ENCODE measurements at regions not wholly inside any gene's neighbourhood (a gene's known extent, or its start where the extent isn't known, plus 50 kb on each side); places are given as distances from the start of the nearest gene placed in this dataset.
"Not testable (repeated sequence)": the region's sequence is repeated elsewhere in the genome, so short reads cannot be mapped to it uniquely, and the experiment has no call there.

DNA sequence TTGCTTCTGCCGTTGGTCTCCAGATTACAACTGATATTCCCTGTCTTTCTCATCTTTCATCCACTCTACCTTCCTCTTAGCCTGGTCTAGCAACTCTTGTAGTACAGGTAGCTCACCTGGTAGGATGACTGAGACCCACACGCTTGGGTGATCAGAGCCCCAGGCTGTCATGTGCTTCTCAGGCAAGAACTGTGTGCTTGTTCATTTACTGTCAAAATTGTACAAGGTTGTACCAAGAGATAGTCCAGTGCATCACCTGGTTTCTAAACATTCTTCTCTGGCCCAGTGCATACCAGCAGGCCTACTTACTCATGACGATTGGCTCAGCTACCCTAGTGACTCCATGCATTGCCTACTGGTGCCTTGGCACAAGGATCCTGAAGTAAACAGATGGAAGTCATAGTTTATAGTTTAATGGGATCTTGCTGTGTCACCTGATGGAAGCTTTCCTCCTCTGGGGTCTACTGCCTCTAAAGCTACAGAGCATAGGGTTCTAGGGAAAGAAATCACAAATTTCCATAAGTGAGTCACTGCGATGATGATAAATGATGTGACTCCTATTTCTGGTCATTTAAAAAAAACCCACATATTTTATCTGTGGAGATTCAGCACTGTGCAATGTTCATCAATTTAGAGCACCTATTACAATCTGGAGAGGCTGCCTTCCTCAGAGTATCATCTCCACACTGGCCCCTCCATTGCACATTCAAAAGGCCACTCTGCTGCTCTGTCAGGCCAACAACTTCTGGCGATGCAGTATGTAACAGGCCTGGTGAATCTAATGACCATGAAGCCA lies 481.8 kb upstream of the MEIS1 start:
- DNase-seq (ENCODE audit: low spot score), result no peak

DNA sequence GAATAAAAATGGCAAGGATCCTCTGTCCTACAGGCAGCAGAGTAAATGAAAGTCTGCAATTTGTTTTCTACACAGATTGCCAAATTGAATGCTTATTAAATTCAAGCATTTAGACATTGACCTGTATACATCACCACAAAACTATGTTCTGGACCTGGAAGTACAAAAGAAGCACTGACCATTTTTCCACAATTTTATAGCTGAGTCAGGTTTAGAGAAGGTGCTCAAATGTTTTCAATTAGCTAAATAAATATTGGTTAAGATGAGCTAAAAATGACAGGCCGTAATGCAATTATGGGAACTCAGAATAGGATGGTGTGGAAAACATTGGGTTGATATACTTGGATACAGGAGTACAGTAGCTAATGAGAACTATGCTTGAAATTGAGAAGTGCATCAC lies 490.7 kb upstream of the MEIS1 start:
- DNase-seq (ENCODE audit: low spot score), result no peak

DNA sequence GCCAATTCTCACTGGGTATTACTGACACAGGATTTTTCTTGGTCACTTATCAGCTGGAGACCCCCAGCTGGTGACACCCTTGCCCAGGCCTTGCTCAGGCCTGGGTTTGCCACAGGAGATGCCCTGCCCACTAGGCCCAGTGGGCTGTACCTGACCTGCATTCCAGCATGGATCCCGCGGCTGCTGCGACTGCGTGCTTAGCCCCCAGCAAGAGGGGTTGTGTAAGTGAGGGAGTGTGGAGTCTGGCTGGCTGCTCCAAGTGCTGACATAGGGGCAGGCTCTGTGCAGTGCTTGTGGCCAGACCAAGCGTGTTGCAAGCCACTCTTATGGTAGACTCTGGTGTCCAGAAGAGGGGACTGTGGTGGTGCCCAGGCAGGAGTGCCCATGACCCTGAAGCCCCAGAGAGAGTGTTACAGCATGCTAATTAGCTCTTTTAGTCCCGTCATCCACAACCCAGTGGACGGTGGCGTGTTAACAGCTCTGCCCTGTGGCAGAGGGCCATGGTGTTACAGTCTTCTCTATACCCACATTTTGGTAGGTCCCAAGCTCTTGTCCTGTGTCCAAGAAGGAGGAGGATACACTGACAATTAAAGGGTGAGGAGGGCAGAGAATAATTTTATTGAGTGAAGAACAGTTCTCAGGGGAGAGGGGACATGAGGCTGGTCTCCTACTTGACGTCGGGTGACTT lies 491.7 kb upstream of the MEIS1 start:
- DNase-seq (ENCODE audit: low spot score), result no peak

DNA sequence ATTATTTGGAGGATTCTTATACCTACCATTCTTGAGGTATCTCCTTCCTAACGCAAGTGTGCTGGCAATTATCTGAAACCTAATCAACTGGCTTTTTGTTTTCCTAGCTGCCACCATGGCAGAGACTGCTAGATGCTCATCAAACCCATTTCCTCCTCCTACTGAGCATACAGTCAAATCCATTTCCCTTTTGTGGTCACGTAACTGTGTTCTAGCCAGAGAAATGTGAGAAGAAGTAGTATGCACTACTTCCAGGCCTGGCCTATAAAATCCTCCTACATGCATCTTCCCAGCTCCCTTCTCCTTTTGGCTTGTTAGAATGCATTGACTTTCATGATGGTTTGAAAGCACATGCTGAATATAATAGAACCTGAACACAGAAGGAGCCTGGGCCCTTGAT lies 494.1 kb upstream of the MEIS1 start:
- DNase-seq (ENCODE audit: low spot score), result no peak

DNA sequence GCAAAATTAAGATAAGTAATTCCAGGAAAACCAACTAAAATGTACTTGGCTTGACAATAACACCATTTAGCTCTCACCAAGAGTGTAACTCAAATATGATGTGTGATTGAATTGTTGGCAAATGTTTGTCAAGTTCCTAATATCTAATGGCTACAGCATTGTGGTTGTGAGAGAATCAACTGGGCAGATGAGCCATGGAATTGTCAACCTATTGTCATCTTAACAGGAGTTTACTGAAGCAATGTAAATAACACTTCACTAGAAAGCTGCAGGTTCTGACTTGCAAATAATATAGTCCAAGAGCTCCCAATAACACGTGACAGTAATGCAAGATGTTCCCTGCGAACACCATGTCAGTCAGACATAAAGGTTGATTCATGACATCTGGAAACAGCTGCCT lies 495.2 kb upstream of the MEIS1 start:
- DNase-seq (ENCODE audit: low spot score), result no peak

DNA sequence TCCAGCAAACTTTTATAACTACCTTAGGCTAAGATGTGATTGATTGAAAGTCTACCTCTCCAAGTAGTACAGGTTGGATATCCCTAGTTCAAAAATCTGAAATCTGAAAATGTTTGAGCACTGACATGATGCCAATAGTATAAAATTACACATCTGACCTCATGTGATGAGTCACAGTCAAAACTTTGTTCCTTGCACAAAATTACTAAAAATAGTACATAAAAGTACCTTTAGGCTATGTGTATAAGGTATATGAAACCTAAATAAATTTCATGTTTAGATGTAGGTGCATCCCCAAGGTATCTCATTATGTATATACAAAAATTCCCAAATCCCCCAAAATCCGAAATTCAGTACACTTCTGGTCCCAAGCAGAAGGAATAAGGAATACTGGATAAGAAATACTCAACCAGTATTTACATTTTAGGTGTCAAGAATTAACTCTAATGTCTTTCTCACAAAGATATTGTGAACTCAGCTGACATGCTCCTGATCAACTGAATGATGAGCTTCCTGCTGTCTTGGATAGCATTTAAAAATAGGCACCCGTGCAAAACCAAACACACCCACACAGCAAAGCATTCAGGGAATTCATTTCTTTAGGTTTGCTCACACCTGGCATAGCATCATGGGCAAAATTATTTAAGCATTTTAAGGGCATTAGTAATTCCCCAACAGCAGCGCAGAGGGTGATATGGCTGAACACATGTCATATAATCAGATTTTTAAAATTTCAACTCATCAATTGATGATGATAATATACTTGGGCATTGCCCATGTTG lies 497.4 kb upstream of the MEIS1 start:
- DNase-seq (ENCODE audit: low spot score), result no peak

DNA sequence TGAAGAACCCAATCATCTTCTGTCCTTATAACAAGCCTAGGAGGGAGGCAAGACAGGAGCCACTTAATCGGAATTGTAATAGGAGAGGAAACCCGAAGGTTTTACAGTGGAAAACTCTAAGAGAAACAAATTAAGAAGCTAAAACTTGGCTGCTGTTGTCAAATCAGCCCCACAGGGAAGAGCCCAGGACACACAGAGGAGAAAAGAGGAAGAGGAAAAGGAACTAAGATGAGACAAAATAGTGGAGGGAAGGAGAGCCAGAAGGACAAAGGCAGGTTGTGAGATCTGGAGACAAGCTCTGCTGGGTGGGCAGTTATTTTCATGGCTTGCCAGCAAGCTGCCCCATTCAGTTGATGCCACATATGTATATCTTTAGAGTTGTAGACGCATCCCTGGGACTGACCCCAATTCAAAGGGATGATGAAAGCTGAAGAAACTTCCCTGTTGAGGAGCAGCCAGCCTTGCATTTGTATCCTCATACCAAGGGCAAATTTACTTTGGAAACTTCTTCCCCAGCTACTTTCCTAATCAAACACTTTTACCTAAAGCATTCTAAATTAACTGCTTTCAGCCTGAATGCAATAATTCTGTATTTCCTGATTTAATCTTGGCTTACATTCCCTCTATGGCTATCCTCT lies 499.8 kb upstream of the MEIS1 start:
- no peak for DNase-seq (ENCODE audit: low spot score)

DNA sequence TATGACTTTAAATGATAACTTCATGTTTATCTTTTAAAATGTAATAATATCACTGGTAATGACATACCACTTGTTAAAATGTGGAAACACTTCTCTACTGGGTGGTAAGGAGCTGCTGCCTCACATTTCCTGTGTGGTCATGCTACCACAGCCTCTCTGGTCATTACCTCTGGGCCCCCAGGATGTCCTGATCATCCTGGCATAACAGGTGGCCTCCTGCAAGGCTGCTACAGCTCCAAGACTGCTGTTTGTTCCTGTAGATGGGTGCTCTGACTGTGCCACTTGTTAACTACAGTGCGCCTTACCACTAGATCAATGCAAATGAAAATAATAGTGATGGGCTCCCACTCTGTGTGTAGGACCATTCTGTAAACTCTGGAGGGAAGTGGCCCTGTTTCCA lies 500.2 kb upstream of the SPRED2 start:
- no peak for DNase-seq (ENCODE audit: low spot score)

DNA sequence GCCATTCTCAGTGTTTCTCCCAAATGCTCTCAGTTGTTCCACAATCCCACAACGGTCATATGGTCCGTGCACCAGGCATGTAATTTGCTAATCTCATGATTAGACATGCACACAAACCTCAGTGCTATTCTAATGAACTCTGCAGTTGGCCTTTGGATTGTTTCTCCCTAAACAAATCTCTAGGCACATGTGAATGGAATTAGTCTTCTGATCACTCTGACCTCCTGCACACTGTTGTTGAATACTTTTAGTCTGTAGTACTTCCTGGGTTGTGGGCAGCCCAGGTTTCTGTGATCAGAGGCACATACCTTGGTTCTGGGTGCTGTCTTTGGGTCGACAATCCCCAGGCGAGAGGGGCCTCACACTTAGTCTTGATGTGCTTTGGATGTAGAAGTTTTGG lies 498.7 kb upstream of the SPRED2 start:
- DNase-seq (ENCODE audit: low spot score), result no peak

DNA sequence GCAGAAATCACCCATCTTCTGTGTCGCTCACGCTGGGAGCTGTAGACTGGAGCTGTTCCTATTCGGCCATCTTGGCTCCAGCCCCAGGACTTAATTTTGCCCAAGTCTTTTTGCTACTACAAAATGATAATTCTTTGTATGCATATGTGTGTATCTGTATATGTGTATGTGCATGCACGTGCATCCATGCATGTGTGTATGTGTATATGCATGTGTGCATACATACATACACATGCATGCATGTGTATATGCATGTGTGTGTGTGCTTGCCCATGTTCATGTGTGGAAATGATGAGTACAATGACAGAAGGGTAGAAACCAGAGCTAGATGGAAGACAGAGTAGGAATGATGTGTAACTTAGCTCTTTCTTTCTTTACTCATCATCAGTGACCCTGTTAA lies 497.9 kb upstream of the SPRED2 start:
- DNase-seq (ENCODE audit: low spot score), result no peak

DNA sequence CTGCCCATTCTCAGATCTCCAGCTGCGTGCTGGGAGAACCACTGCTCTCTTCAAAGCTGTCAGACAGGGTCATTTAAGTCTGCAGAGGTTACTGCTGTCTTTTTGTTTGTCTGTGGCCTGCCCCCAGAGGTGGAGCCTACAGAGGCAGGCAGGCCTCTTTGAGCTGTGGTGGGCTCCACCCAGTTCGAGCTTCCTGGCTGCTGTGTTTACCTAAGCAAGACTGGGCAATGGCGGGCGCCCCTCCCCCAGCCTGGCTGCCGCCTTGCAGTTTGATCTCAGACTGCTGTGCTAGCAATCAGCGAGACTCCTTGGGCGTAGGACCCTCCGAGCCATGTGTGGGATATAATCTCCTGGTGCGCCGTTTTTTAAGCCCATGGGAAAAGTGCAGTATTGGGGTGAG lies 497.3 kb upstream of the SPRED2 start:
- not testable (repeated sequence) for DNase-seq (ENCODE audit: low spot score)

DNA sequence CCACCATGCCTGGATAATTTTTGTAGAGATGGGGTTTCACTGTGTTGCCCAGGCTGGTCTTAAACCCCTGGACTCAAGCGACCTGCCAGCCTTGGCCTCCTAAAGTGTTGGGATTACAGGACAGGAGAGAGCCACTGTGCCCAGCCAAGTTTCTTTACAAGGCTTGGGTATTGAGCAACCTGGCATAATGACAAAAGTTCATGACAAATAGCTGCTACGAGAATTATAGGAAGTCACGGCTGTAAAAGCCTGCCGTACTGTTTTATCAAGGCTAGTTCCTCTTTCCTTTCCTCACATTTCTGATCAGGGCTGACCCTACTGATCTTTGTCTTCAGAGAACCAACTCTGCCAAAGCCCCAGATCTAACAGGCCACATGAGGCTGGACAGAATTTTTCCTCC lies 490.4 kb upstream of the SPRED2 start:
- DNase-seq (ENCODE audit: low spot score), result no peak

DNA sequence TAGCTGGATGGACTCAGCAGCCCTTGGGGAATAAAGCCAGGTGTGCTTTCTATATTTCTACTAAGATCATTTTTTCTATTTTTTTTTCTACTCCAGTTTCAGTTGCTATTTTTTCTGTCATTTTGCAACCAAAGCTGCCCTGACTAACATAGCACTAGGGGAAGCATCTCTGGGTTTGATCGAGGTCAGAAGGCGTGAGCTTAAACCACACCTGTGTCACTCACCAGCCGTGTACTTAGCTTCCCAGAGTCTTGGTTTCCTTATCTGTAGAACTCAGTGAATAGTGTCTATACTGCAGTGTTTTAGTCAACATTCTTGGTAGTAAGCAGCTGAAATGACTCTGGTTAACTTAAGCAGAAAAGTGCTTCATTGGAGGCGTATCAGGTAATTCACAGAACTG lies 489.6 kb upstream of the SPRED2 start:
- no peak for DNase-seq (ENCODE audit: low spot score)

DNA sequence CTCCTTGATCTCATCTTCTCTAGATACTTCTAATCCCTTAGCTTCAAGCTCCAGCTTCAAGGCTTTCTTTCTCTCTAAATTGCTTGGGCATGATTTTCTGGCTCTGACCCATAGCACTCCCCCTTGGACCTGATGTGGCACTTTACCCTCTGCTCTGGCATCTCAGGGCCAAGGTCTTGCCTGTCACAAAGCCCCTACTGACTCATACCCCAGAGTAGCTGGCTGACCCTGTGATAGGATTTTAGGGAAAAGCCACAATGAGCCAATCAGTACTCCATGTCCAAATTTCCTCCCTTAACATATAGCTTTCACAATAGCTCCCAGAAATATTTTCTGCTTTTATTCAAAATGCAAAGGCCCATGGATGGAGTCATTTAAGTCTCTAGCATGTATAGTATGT lies 488.7 kb upstream of the SPRED2 start:
- DNase-seq (ENCODE audit: low spot score), result no peak

DNA sequence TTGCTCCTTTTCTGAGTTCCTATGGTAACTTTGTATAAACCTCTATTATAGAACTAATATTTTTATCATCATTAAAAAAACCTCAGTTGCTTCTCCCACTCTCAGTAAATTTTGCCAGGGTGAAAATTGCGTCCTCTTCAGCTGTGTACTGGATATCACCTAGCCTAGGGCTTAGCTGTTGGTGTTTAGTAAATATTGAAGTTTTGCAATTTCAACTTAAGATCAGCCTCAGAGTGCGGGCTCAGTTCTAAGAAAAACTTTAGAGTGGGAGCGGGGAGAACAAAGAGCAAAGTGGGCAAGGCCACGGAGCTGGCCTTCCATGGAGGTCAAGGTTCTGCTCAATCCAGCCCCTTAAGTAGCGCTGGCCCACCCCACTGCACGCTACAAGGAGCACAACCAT lies 488.3 kb upstream of the SPRED2 start:
- DNase-seq (ENCODE audit: low spot score), result no peak

DNA sequence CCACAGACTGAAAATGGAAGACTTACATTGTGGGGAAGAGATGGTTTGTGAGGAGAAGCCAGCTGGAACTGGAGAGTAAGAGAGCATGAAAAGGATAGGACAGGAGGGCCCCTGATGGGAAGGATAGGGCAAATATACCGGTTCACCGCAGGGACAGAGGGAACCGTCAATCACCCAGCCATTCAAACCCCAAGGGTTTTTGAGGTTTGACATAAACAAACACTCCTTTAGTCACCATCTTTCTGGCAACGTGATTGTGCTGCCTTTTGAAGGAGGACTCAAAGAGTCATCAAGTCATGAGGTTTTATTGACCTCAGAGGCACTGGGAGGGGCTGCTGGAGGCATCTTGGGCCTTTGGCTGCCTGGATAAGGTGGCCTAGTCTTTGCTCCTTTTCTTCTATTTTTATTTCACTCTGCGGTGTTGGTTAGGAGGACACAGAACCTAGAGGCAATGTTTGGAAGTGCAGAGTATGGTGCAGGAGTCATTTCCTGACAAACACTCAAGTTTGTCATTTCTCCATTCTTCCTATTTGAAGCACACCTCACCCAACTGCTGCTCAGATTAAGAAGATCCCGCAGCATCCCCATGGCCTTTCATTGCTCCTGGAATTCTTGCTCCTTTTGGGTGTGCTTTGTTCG lies 487.3 kb upstream of the SPRED2 start:
- peak; percentile 26 for DNase-seq (ENCODE audit: low spot score)

DNA sequence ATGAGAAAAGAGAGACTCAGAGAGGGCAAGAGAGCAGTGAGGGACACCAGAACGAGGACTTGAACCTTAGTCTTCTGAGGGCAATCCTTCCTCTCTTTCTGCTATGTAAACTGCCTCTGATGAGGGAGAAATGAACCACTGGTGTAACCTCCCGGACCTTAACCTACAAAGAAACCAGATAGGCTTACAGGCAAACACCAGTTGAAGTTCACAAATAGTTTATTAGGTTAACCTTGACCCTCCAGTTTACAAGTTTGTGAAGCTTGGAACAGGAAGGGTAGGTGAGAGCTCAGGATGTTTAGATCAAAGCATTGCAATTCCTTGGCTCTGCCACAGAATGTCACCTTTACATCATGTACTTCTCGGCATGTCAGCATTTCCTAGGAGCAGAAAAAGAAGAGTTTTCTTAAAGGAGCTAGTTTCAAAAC lies 486.4 kb upstream of the SPRED2 start:
- DNase-seq (ENCODE audit: low spot score), result no peak

DNA sequence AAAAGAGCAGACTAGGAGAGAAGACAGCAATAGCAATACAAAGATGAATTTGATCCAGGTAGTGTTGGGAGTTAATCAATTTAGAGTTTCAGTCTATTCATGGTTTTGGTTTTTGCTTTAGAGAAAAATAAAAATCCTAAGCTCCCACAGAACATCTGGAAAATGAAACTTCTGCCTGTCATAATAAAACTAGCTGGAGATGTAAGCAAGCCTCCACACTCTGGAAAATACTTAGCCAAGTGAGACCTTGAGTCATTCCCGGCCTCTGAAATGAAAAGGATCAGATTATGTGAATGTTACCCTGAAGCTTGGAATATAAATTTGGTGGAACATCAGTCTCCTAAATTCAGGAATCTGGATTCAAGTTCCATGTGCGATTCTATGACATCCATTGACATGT lies 485.6 kb upstream of the SPRED2 start:
- no peak for DNase-seq (ENCODE audit: low spot score)

DNA sequence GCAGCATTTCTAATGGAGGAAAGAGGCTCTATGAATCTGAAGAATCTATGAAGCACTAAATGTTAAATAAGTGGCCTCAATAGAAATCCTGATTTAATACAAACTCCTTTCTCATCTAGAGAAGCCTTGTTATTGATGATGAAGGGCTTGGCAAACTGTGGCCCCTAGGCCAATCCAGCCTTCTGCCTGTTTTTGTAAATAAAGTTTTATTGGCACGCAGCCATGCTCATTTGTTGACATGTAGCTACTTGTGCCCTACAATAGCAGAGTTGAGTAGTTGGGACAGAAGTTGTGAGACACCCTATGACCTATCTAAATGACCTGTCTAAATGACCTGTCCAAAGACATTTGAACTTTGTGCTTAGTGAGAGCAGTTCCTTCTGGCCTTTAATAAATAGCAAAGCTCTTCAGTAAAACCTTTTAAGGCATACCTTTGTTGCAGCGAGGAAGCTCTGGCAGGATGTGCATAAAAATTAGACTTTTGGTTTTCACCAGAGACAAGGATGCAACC lies 484.4 kb upstream of the SPRED2 start:
- DNase-seq (ENCODE audit: low spot score), result no peak

DNA sequence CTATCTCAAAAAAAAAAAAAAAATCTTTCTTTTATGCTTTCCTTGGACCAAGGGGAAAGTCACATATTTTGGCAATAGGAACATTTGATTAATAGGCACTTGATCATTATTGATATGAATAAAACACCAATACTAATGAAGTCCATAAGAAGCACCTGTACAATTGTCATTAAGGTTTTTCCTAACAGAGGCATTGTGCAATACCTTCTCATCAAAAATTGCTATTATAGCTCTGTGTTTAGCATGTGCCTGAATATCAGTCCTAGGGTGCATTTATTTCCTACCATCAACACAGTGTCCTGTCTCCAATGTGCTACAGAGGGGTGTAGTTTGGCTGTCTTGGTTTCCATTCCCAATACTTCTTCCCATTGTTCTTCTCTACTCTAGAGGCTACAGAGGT lies 483.8 kb upstream of the SPRED2 start:
- DNase-seq (ENCODE audit: low spot score), result no peak

DNA sequence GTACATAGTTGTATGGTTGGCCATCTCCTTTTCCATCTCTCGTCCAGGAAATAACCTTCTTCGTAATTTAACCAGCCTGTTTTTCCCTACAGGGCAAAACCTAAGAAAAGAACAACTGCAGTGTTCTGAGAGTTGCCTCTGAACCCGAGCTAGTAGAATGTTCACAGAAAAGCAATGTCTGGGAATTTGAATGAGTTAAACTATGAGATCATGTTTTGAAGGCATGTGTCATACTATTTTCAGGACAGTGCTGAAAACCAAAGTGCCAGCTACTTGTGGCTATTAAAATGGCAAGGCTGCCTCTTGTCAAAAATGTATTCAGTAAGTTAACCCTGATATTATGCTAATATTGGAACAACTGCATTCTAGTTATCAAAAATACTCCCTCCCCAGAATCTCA lies 482.9 kb upstream of the SPRED2 start:
- no peak for DNase-seq (ENCODE audit: low spot score)

DNA sequence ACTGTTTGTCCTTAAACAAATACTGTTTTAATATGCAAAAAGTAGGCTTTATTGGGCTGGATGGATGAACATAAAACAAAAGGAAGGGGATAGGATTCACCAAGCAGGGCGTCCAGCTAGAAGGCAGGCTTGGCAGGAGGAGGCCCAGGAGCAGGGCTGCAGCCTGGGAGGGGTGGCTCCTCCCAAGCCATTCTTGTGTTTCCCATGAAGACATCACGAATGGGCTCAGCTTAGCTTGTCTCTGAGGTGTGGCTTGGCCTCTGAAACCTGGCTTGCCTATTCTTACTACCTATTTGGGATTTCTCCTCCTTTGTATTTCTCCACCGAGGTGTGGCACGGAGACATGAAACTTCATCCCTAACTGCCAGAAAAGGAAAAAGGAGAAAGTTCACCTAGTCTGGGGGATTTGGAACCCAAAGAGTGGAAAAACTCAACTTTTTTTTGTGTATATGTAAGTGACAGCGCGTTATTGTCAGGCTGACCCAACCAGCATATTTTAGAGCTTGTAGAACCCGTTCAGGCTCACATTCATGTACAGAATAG lies 481.9 kb upstream of the SPRED2 start:
- DNase-seq (ENCODE audit: low spot score), result no peak
